ENCODE measurements at regions not wholly inside any gene's neighbourhood (a gene's known extent, or its start where the extent isn't known, plus 50 kb on each side); places are given as distances from the start of the nearest gene placed in this dataset.
A peak's percentile ranks its signal among the peaks of the same experiment; 100 is the strongest.

DNA sequence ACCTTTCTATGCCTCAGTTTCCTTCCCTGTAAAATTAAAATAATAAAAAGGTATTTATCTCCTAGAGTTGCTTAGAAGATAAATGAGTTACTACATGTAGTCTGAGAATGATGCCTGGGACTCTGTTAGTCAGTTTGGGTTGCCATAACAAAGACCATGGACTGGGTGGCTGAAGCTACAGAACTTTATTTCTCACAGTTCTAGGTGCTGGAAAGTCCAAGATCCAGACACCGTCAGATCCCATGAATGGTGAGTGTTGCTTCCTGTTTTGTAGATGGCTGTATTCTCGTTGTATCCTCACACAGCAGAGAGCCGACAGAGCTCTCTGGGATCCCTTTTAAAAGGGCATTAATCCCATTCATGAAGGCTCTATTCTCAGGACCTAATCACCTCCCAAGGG is 64.0 kb upstream of the LTA4H start:
- TF ChIP-seq, protein P1, sequence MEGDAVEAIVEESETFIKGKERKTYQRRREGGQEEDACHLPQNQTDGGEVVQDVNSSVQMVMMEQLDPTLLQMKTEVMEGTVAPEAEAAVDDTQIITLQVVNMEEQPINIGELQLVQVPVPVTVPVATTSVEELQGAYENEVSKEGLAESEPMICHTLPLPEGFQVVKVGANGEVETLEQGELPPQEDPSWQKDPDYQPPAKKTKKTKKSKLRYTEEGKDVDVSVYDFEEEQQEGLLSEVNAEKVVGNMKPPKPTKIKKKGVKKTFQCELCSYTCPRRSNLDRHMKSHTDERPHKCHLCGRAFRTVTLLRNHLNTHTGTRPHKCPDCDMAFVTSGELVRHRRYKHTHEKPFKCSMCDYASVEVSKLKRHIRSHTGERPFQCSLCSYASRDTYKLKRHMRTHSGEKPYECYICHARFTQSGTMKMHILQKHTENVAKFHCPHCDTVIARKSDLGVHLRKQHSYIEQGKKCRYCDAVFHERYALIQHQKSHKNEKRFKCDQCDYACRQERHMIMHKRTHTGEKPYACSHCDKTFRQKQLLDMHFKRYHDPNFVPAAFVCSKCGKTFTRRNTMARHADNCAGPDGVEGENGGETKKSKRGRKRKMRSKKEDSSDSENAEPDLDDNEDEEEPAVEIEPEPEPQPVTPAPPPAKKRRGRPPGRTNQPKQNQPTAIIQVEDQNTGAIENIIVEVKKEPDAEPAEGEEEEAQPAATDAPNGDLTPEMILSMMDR (IDR thresholded peaks at IDR 0.05; ENCODE audit: borderline replicate concordance) = no peak
- H3K27ac ChIP-seq (replicated peaks) = peak overlapping the region; percentile 57

DNA sequence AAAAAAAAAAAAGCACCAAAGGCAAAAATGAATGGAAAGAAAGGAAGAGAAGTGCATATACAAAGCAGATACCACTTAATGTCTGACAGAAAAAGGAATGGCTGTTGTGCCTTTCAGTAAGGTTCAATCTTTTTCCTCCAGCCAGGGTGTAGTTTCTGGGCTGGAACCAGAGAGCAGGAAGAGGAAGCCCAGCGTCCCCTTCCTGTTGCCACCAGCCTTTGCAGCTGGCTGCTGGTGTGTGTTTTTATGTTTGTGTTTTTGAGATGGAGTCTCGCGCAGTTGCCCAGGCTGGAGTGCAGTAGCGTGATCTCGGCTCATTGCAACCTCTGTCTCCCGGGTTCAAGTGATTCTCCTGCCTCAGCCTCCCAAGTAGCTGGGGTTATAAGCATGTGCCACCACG is 64.6 kb upstream of the LTA4H start:
- H3K27ac ChIP-seq (replicated peaks) = peak overlapping the region; percentile 57
- no peaks in the 10 kb centered on the region for H3K36me3 ChIP-seq
- no peak overlapping the region for H3K4me3 ChIP-seq
- intact Hi-C loops (cut with micrococcal nuclease) = no loop called here
- DNase-seq = no peak
- H3K9me3 ChIP-seq (replicated peaks) = no peaks in the 10 kb centered on the region
- H3K4me1 ChIP-seq = peaks cover 37% of the 10 kb centered on the region
- TF ChIP-seq, protein P1 (IDR thresholded peaks at IDR 0.05; ENCODE audit: borderline replicate concordance) = peak; percentile 13
- H3K27me3 ChIP-seq (ENCODE audit: low read depth) = no peaks in the 10 kb centered on the region

More for the DNA sequence above, 64.0 kb upstream of the LTA4H start:
- Histone ChIP-seq H3K9me3 (replicated peaks) (no peaks in the 10 kb centered on the region), H3K4me3 (no peak overlapping the region), H3K27me3 (ENCODE audit: low read depth) (no peaks in the 10 kb centered on the region), H3K36me3 (no peaks in the 10 kb centered on the region), H3K4me1 (peaks cover 43% of the 10 kb centered on the region)
- intact Hi-C loops (cut with micrococcal nuclease) = no loop called here
- DNase-seq = no peak

GRCh38 chr12:96101806-96102205 is 66.4 kb upstream of the LTA4H start:
- no peak overlapping the region for H3K4me3 ChIP-seq
- peak overlapping the region; percentile 63 for H3K27ac ChIP-seq (replicated peaks)
- H3K9me3 ChIP-seq (replicated peaks) = no peaks in the 10 kb centered on the region
- no peaks in the 10 kb centered on the region for H3K36me3 ChIP-seq
- intact Hi-C loops (cut with micrococcal nuclease) = no loop called here
- no peak for DNase-seq
- TF ChIP-seq, protein P1 (IDR thresholded peaks at IDR 0.05; ENCODE audit: borderline replicate concordance) = no peak
- H3K4me1 ChIP-seq = peaks cover 42% of the 10 kb centered on the region
- no peaks in the 10 kb centered on the region for H3K27me3 ChIP-seq (ENCODE audit: low read depth)

GRCh38 chr12:96103067-96103644 is 67.8 kb upstream of the LTA4H start:
- TF ChIP-seq, protein P1 (IDR thresholded peaks at IDR 0.05; ENCODE audit: borderline replicate concordance) = no peak
- Histone ChIP-seq H3K4me1 (peaks cover 51% of the 10 kb centered on the region), H3K27ac (replicated peaks) (peak overlapping the region; percentile 63), H3K36me3 (no peaks in the 10 kb centered on the region), H3K9me3 (replicated peaks) (no peaks in the 10 kb centered on the region), H3K4me3 (no peak overlapping the region), H3K27me3 (ENCODE audit: low read depth) (no peaks in the 10 kb centered on the region)
- intact Hi-C loops (cut with micrococcal nuclease) = no loop called here
- peak; percentile 27 for DNase-seq

GRCh38 chr12:96104566-96104965 is 69.2 kb upstream of the LTA4H start:
- Histone ChIP-seq H3K27ac (replicated peaks) (peak overlapping the region; percentile 2), H3K27me3 (ENCODE audit: low read depth) (no peaks in the 10 kb centered on the region), H3K4me3 (no peak overlapping the region), H3K4me1 (peaks cover 45% of the 10 kb centered on the region), H3K9me3 (replicated peaks) (no peaks in the 10 kb centered on the region), H3K36me3 (no peaks in the 10 kb centered on the region)
- intact Hi-C loops (cut with micrococcal nuclease) = no loop called here
- DNase-seq = no peak
- TF ChIP-seq, protein P1 (IDR thresholded peaks at IDR 0.05; ENCODE audit: borderline replicate concordance) = no peak

All from left ventricle myocardium inferior (tissue), 1 donor.